ENCODE measurements at regions not wholly inside any gene's neighbourhood (a gene's known extent, or its start where the extent isn't known, plus 50 kb on each side); places are given as distances from the start of the nearest gene placed in this dataset.
"Not testable (repeated sequence)": the region's sequence is repeated elsewhere in the genome, so short reads cannot be mapped to it uniquely, and the experiment has no call there.

DNA sequence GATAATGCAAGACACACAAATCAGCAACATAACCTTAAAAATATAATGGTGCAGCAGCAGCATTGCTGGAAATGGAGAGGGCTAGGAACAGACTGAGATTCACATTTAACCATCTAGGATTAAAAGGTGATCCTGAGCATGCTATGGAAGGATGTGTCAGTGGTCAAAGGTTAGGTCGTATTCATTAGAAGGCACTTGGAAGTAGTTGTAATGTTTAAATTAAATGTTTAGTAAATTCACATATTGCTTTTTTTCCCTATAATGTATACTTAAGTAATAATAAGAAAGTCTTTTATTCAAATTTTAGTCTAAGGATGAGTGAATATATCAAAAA is 368.6 kb upstream of the PDE3A start:
- DNase-seq: no peak

DNA sequence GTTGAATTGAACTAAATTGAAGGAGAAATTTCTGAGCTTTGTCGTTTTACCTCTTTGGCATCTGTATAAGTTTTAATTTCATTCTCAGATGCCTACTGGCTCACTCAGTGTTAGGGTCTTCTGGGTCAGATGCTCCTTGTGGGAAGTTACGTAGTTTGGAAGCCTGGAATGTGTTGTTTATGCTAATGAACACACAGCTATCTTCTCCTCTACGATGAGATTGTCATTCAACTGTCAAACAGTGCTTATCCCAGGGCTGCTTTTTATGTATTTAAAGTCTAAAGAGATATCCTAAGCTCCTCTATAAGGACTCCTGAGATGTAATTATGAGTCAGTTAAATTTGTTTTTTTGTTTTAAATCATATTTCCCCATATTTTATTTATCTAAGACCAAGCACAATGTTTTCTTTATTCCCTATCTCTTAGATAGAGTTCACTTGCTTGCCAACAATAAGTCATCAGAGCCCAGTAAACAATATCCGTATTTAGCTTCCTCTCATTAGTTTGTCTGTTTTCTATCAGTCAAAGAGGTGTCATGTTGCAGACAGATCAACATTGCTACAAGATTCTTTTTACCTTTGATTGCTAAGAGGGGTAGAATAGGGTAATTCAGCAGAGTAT is 368.0 kb upstream of the PDE3A start:
- DNase-seq: no peak

DNA sequence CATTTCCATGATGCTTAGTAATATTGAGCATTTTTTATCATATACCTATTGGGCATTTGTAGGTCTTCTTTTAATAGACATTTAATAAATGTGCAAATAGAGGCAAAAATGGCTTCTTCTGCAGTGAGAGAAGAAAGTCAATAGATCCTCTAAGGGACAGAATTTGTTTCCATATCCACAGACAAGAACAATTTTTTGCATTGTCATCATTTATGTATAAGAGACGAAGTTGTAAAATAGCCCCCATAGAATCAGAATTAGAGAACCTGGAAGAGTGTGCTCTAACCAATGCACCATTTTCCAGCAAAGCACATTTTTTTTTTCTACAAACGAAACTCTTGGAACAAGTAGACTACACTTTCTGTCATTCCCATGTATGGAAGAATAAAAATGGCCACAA is 365.1 kb upstream of the PDE3A start:
- DNase-seq: no peak

DNA sequence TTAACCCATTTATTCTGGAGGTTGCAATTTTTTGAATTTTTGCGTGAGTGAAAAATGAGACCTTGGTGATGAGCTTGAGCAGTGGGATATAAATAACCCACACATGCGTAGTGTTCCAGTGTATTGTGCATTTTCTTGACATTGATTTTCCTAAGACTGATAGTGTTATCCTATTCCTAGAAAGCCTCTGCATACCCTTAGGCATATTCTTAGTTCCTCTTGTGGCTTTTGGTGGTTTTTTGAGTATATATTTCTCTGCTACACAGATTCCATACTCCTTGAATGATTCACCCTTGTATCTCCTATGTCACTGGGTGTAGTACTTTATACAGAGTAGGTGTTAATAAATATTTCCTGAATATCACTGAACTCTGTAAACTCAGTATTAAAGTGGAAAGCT is 363.4 kb upstream of the PDE3A start:
- no peak for DNase-seq

DNA sequence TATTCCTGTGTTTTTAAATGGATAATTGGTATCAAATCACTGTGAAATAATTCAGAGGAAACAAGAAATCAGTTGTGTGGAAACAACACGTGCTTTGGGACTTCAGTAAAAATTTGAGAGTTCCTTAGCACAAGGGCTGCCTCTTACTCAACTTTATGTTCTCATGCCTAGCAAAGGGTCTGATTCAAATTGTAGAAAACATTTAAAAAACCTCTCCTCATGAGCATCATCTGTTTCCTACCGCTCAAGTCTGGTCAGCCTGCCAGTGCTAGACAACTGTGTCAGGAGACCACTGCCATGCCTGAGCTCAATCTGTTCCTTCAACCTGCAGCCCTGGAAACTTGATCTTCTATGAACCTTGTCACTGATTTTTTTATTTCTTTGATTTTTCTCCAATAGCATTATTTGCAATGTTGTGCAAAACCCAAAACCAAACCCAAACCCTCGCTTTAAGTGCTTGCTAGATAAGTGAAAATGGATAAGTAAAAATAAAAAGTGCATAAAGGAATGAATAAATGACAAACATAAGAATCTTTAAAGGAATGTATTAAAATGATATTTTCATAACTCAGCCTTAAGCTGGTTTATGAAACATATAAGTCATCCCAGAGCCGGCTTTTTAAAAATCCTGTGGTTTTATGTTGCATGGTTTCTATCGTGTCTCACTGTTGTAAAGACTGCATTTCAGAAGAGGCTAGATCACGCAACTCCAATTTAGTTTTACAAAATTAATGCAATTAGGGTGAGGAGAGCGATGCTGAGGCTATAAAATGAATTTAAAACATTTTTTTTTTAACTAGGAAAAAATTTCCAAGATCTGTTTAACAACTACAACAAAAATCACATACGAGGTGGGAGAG is 361.2 kb upstream of the PDE3A start:
- DNase-seq: no peak

DNA sequence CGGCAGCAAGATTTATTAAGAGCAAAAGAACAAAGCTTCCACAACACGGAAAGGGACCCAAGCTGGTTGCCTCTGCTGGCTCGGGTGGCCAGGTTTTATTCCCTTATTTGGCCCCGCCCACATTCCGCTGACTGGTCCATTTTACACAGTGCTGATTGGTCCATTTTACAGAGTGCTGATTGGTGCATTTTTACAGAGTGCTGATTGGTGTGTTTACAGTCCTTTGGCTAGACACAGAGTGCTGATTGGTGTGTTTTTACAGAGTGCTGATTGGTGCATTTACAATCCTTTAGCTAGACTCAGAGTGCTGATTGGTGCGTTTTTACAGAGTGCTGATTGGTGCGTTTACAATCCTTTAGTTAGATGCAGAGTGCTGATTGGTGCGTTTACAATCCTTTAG is 358.4 kb upstream of the PDE3A start:
- not testable (repeated sequence) for DNase-seq

DNA sequence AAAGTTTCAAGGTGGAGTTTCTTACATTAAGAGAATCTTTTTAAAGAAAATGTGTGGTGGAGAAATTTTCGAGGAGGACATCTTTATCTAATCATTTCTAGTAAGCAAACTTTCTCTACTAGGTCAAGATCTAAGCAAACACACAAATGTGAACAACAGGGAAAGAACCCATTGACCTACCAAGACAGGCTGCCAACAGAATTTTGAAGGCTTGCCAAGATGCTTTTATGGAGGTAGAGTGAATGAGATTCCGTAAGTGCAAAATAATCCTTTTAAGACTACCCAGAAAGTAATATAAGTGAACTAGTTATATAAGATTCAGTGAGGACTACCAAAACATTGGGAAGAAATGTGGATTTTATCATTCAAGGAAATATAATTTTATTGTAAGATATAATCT is 357.1 kb upstream of the PDE3A start:
- DNase-seq: no peak

DNA sequence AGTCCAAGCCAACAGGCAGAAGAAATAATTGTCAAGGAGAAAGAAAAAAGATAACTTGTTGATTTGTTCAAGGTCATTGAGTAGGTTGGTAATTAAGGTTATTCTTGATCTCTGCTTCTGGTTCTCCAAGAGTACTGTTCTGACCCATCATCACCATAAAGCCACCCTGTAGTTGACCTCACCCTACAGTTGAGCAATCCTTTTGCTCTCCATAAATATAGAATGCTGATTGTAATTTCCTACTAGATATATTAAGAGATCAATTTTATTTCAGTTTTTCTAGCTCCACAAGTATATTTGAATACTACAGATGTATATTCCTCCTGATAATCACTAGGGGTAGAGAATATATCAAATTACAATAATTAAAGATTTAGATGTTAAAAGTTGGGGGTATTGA is 350.5 kb upstream of the PDE3A start:
- no peak for DNase-seq

DNA sequence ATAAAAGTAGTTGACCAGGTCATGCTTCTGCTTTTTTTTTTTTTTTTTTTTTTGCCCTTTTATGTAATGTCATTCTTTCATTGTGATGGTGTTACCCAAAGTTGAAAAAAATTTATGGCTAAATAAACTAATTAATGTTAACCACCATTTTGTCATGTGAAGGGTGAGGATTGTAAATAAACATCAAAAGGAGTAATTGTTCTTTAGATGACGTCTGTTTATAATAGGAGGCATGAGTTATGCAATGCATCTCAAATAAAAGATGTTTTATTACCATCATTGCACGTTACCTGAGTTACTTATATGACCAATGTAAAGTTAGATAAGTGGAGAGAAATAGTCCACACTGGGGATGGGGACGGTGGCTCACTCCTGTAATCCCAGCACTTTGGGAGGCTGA is 349.9 kb upstream of the PDE3A start:
- no peak for DNase-seq

DNA sequence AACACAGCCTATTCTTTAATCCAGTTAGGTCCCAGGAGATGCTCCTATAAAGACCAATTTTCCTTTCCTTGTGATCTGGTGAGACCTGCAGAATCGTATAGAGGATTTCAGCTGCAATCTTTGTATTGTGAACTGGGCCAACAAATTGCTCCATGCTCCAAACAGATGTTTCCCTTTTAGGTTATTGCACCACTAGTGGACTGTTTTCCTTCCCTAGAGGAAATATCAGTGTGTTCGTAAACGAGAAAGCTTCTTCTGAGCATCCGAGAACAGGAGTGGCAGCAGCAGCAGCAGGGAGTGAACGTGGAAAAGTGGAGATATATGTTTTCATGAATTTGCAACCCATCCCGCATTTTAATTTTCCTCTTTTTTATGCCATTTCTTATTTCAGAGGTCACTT is 344.1 kb upstream of the PDE3A start:
- no peak for DNase-seq

DNA sequence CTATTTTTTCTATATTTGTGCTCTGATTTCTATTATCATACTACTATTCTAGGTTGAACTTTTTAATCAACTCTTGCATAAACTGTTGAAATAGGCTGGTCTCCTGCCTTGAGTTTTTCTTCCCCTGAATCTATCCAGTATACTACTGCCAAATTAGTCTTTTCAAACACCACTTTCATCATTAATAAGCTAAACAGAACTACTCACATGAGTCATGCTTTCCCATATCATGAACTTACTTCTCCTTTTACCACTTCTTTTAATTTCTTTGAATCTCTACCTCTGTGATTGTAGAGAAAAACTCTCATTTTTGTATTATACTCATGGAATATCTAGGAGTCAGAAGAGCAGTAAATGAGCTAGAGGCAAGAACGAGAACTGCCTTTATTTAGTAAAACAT is 340.3 kb upstream of the PDE3A start:
- DNase-seq: no peak

DNA sequence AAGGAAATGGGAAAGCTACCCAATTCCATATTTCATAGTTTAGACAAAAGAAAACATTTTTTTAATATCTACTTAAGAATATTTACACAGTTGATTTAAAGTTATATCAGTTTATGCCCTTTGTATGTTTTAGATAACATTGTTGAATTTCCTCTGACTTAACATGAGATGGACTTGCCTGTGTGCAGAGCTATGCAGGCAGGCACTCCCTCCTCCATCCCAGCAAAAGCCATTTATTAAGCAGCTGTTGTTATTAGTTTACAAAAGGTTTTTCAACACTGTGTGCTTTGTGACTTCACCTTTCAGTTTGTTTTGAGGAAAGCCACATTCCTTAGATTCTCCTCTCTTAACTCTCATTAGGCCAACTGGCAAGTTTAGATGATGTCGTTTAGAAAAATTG is 337.5 kb upstream of the PDE3A start:
- no peak for DNase-seq

DNA sequence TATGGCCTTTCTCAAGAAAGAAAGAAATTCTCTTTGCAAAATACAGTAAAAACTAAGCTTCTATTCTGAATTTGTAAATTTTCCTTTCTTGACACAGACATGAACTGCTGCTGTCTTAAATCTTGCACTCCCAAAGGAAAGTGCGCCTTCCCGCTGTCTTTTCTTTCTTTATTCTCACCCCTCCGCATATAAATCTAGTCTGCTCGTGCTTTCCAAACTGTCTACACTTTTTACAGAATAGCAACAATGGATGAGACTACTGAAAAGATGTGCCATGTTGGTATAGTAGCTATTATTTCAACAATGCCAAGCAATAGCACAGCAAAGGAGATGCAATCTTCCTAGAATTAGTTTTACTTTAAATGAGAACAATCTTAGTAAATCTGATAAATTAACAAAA is 328.8 kb upstream of the PDE3A start:
- no peak for DNase-seq

DNA sequence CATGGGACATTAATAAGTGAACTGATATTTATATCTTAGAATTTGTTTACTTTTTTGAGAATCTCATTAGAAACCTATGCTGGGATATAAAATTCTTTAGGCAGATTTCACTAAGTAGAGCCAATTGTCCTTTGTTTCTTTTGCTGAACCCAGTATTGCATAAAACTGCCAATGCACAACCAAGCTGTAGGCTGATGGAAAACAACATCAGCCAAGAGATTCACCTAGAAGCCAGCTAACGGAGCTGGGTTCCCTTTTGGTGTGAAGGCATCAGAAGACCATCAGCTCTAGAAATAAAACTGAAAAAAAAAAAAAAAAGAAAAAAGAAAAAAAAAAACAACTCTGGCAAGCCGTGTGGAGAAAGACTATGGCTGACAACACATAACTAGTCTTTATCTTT is 328.2 kb upstream of the PDE3A start:
- no peak for DNase-seq

DNA sequence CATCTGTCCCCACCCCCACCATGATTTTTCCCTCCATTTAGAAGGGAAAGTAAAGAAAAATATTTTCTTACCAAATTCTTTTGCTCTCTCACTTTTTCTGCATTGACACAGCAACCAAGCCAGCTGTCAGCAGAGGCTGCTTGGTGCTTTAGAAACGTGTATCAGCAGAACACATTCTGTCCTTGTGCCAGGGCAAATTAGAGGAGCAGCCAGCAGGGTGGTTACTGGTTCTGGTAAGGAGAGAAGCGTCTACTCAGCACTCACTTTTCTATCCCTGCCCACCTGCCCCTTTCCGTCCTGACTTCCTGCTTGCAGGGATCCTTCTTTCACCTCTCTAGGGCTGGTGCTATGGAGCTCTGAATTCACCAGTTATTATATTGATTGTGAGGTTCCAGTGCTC is 327.5 kb upstream of the PDE3A start:
- DNase-seq: no peak

DNA sequence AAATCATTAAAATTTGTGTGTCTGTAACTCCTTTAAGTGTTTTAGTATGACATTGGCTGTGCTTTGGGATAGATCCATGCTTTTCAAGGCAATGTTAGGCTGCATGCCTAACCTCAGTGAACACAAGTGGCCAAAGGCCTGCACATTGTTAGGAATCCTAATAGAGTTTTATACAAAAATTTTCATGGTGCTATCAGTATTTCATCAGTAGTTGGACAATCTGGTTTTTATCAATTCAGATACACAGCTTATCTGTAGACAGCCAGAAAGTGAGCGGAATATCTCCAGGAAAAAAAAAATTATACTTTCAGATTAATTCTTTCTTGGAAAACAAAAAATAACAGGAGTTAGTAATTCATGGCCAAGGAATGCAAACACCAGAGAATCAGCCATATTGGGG is 324.0 kb upstream of the PDE3A start:
- no peak for DNase-seq

DNA sequence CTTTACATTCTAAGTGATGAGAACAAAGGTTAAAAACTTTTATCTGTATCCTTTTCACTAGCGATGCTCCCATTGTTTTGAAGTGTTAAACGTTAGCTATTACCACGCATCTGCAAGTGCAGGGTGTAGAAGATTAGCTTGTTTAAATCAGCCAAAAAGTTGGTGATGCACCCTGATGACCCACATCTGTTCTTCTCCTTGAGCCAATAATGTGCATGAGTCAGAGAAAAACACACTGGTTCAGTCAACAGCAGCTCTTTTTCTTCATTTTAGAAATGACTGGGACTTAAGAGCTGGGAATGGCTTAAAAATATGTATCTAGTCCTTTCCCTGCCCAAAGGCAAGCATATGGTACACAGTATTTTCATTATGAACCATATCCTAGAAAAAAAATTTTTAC is 323.5 kb upstream of the PDE3A start:
- no peak for DNase-seq

DNA sequence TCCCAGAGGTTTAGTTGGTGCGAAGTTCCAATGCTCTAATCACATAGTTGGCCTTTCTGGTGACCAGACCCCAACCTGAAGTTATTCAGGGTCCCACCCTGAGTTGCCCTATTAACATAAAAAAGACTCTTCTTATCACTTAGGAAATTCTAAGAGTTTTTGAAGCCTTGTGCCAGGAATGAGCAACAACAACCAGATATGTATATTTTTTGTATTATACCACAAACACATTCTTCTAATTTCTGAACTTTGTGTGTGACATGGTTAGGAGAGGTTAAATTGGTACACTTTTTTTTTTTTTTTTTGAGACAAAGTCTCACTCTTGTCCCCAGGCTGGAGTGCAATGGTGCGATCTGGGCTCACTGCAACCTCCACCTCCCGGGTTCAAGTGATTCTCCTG is 320.4 kb upstream of the PDE3A start:
- DNase-seq: no peak

DNA sequence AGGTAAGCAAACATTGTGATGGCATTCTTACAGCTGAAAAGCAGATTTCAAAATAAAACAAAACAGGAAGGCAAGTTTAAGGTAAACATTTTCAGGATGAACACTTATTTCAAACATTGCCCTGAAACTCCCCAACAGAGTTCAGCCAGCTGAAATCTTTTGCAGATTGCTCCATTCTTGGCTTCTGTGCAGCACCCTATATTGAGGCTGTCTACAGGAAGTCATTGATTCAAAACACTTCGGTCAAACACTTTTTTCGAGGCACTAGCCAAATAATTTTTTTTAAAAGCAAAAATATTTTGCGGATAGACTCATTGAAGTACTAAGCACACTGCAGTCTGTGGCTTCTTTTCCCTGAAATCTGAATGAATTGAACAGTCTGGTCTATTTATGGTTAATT is 318.1 kb upstream of the PDE3A start:
- no peak for DNase-seq

DNA sequence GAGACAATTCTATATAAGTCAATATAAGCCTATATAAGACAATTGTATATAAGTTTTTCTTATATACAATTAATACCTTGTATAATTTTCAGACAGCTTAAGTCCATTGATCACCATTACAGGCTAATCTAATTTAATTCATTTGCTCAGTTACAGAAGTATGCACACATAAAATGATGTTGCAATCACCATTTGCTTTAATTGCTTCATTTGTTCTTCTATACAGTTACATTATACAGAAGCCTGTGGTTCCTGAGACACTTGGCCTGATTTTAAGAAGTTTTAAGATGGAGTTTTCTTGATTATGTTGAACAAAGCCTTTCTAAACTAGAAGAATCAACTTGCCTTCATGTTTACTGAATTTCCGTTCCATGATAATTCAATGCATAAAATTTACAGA is 314.6 kb upstream of the PDE3A start:
- no peak for DNase-seq

DNA sequence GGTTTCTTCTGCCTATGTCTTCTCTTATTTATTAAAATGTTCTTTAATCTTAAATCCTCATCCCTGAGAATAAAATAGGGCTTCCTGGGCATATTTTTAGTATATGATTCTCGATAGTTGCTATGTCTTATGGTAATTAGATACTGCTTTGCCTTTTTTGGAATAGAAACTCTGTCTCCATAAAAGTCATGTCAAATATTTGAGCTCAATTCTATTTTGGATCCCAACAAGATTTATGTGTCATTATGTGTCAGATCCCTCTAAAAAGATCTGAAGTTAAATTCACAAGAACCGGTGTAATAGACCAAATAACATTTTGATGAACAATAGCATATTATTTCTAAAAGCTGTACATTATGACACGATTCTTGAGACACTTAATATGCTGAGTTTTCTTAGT is 312.5 kb upstream of the PDE3A start:
- no peak for DNase-seq

DNA sequence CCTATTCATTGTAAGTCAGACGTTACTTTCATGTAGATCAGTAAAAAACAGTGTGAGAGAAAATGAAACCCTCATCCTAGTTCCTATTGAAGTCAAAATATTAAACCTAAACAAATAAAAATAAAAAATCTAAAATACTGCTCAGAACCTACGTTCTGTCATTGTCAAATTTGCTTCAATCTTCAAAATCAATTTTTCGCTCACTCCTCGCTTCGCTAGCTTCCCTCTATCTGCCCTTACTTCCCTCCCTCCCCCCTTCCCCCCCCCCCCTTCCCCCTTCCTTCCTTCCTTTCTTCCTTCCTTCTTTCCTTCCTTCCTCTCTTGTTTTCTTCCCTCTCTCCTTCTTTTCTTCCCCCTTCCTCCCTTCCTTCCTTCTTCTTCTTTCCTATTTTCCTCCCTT is 310.9 kb upstream of the PDE3A start:
- DNase-seq: no peak

DNA sequence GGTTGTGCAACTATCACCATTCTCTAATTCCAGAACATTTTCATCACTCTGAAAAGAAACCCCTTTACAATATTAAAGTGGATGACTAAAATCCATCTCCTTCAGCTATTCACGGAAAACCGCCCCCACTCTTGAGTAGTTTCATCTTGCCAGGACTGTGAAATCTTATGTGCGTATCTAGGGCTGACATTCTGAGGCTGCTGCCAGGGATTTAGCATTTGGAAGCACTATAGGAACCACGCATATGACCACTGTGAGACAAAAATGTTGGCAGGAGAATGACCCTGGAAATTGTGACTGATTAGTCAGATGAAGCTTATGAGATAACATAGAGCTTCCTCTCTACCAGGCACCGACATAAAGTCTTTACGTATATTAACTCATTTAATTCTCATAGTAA is 305.2 kb upstream of the PDE3A start:
- DNase-seq: no peak

DNA sequence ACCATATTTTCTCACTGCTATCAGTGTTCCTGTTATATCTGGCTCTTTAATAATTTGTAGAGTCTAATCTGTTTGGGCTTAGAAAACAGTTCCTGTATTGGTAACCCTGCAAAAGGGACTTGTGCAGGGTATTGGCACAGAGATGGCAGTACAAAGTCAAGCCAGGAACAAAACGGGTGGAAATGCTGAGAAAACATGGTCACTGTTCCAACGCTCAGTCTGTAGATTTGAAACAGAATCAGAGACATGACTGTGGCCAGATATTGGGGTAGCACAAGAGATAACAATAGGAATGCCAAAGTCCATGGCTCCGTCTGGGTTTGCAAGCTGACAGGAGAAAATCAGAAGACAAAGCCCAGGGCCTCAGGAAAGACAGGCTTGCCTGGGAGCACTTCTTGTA is 290.7 kb upstream of the PDE3A start:
- DNase-seq: no peak

DNA sequence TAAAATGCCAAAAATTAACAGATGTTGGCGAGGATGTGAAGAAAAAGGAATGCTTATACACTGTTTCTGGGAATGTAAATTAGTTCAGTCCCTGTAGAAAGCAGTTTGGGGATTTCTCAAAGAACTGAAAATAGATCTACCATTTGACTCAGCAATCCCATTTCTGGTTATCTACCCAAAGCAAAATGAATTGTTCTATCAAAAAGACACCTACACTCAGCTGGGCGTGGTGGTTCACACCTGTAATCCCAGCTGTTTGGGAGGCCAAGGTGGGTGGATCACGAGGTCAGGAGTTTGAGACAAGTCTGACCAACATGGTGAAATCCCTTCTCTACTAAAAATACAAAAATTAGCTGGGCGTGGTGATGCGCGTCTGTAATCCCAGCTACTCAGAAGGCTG is 279.3 kb upstream of the PDE3A start:
- no peak for DNase-seq
